A549 (cell line): ENCODE measurements at regions not wholly inside any gene's neighbourhood (a gene's known extent, or its start where the extent isn't known, plus 50 kb on each side); places are given as distances from the start of the nearest gene placed in this dataset.

Source experiments
- BHLHE40 ChIP-seq: IDR thresholded peaks from 2 replicates; pipeline ENCODE4 v1.6.1; 2012; ENCODE audit warnings: low read depth, low read length, inconsistent platforms
- CEBPB ChIP-seq, 2 experiments: fragments of >200 bp in 1 of 2; sonication (Bioruptor Twin) in 1 of 2; formaldehyde crosslinking in 1 of 2; IDR thresholded peaks; 2 replicates each; pipeline ENCODE4 v1.6.1; 2012 to 2016
- FOSL2 ChIP-seq, 2 experiments: fragments of 450-650 bp in 1 of 2; fragments of >200 bp in 1 of 2; sonication (Bioruptor Twin) in 1 of 2; formaldehyde crosslinking; IDR thresholded peaks; 2 replicates each; pipeline versions ENCODE4 v1.5.0 to v1.6.1; 2016 to 2020; ENCODE audit warnings: mild to moderate bottlenecking in 1 of 2, moderate library complexity in 1 of 2
- MAZ ChIP-seq: fragments of 150-350 bp; IDR thresholded peaks from 2 replicates; pipeline ENCODE4 v1.6.1; 2014; ENCODE audit warnings: antibody characterized with exemption, low read depth, low read length, borderline replicate concordance
- POLR2A ChIP-seq: IDR thresholded peaks from 2 replicates; pipeline ENCODE4 v1.6.1; 2012; ENCODE audit warnings: mild to moderate bottlenecking, low read length
- ZC3H11A ChIP-seq: fragments of 450-650 bp; IDR thresholded peaks from 2 replicates; pipeline ENCODE4 v1.6.1; 2014; ENCODE audit warnings: antibody characterized with exemption, mild to moderate bottlenecking
- TF ChIP-seq, protein P1 (sequence below): fragments of >200 bp; sonication (Bioruptor Twin); formaldehyde crosslinking; IDR thresholded peaks from 3 replicates; pipeline ENCODE4 v1.5.1; 2016

DNA sequence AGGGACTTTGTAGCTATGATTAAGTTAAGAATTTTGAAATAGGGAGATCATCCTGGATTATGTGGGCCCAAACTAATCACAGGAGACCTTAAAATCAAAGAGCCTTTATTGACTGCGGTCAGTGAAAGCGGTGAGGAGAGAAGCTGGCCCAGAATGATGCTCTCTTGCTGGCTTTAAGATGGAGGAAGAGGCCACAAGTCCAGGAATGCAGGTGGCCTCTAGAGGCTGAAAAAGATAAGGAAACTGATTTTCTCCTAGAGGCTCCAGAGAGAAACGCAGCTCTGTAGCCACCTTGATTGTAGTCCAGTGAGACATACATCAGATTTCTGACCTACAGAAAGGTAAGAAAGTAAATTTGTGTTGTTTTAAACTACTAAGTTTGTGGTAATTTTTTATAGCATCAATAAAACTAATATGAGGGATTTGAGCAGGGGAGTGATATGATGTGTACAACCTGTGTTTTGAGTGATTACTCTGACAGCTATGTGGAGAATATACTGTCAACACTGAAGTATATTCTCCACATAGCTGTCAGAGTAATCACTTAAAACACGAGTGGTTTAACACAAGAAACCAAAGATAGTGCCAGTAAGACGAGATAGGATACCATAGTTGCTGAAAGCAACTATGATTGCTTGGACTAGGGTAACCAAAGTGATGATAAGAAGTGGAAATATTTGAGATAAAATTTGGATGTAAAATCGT, 364.4 kb upstream of the CHST9 start:
- TF ChIP-seq, protein P1, sequence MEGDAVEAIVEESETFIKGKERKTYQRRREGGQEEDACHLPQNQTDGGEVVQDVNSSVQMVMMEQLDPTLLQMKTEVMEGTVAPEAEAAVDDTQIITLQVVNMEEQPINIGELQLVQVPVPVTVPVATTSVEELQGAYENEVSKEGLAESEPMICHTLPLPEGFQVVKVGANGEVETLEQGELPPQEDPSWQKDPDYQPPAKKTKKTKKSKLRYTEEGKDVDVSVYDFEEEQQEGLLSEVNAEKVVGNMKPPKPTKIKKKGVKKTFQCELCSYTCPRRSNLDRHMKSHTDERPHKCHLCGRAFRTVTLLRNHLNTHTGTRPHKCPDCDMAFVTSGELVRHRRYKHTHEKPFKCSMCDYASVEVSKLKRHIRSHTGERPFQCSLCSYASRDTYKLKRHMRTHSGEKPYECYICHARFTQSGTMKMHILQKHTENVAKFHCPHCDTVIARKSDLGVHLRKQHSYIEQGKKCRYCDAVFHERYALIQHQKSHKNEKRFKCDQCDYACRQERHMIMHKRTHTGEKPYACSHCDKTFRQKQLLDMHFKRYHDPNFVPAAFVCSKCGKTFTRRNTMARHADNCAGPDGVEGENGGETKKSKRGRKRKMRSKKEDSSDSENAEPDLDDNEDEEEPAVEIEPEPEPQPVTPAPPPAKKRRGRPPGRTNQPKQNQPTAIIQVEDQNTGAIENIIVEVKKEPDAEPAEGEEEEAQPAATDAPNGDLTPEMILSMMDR: no peak
- TF ChIP-seq CEBPB (IDR thresholded peaks at IDR 0.05) (no peak), POLR2A (no peak), FOSL2 (IDR thresholded peaks at IDR 0.05) (no peak), FOSL2 (CRISPR knock-in tag; IDR thresholded peaks at IDR 0.05) (no peak), MAZ (no peak), BHLHE40 (no peak), ZC3H11A (no peak)
